ENCODE measurements at regions not wholly inside any gene's neighbourhood (a gene's known extent, or its start where the extent isn't known, plus 50 kb on each side); places are given as distances from the start of the nearest gene placed in this dataset.

DNA sequence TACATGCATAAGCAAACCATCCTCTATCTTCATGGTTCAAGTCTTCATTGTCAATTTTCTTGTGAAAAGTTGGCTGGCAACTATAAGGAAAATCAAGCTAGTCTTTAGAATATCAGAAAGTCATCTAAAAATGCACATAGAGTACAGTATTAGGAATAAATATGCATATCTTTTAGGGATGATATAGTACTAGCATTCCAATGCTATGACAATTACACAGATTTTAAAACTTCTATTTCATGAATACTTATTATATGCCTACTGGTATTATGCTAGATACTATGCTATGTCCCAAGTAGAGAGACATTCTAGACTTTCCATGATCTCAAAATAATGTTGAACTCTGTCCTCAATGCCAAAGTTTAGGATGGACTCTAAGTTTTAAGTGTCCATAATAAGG lies 81.3 kb upstream of the NAALADL2 start:
- DNase-seq (ENCODE audit: low spot score): no peak
- Histone ChIP-seq H3K9ac (ENCODE audit: low read depth in 1 of 2, low read length in 2 of 2) (no peak overlapping the region), H3K9me3 (ENCODE audit: control insufficient read depth in 4 of 4, low read length in 3 of 4) (no peaks in the 10 kb centered on the region), H3K4me1 (ENCODE audit: control insufficient read depth in 4 of 4, insufficient read depth in 4 of 4, low read length in 3 of 4) (no peaks in the 10 kb centered on the region), H3K36me3 (ENCODE audit: control insufficient read depth in 4 of 4, insufficient read depth in 3 of 4, low read depth in 1 of 4, low read length in 3 of 4) (no peaks in the 10 kb centered on the region), H3K27ac (ENCODE audit: low read depth in 1 of 2, low read length in 2 of 2) (no peak overlapping the region), H3K4me3 (ENCODE audit: low read depth in 1 of 3, low read length in 3 of 3) (no peak overlapping the region), H3K27me3 (ENCODE audit: control insufficient read depth in 4 of 4, insufficient read depth in 4 of 4, low read length in 3 of 4) (no peaks in the 10 kb centered on the region)
- TF ChIP-seq, protein P1, sequence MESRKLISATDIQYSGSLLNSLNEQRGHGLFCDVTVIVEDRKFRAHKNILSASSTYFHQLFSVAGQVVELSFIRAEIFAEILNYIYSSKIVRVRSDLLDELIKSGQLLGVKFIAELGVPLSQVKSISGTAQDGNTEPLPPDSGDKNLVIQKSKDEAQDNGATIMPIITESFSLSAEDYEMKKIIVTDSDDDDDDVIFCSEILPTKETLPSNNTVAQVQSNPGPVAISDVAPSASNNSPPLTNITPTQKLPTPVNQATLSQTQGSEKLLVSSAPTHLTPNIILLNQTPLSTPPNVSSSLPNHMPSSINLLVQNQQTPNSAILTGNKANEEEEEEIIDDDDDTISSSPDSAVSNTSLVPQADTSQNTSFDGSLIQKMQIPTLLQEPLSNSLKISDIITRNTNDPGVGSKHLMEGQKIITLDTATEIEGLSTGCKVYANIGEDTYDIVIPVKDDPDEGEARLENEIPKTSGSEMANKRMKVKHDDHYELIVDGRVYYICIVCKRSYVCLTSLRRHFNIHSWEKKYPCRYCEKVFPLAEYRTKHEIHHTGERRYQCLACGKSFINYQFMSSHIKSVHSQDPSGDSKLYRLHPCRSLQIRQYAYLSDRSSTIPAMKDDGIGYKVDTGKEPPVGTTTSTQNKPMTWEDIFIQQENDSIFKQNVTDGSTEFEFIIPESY (IDR thresholded peaks at IDR 0.05): no peak
- TF ChIP-seq, protein P2, sequence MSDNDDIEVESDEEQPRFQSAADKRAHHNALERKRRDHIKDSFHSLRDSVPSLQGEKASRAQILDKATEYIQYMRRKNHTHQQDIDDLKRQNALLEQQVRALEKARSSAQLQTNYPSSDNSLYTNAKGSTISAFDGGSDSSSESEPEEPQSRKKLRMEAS (IDR thresholded peaks at IDR 0.05): no peak
- TF ChIP-seq, protein P3, sequence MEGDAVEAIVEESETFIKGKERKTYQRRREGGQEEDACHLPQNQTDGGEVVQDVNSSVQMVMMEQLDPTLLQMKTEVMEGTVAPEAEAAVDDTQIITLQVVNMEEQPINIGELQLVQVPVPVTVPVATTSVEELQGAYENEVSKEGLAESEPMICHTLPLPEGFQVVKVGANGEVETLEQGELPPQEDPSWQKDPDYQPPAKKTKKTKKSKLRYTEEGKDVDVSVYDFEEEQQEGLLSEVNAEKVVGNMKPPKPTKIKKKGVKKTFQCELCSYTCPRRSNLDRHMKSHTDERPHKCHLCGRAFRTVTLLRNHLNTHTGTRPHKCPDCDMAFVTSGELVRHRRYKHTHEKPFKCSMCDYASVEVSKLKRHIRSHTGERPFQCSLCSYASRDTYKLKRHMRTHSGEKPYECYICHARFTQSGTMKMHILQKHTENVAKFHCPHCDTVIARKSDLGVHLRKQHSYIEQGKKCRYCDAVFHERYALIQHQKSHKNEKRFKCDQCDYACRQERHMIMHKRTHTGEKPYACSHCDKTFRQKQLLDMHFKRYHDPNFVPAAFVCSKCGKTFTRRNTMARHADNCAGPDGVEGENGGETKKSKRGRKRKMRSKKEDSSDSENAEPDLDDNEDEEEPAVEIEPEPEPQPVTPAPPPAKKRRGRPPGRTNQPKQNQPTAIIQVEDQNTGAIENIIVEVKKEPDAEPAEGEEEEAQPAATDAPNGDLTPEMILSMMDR (IDR thresholded peaks at IDR 0.05; ENCODE audit: low read depth, low read length, missing input control): no peak
- TF ChIP-seq, protein P4, sequence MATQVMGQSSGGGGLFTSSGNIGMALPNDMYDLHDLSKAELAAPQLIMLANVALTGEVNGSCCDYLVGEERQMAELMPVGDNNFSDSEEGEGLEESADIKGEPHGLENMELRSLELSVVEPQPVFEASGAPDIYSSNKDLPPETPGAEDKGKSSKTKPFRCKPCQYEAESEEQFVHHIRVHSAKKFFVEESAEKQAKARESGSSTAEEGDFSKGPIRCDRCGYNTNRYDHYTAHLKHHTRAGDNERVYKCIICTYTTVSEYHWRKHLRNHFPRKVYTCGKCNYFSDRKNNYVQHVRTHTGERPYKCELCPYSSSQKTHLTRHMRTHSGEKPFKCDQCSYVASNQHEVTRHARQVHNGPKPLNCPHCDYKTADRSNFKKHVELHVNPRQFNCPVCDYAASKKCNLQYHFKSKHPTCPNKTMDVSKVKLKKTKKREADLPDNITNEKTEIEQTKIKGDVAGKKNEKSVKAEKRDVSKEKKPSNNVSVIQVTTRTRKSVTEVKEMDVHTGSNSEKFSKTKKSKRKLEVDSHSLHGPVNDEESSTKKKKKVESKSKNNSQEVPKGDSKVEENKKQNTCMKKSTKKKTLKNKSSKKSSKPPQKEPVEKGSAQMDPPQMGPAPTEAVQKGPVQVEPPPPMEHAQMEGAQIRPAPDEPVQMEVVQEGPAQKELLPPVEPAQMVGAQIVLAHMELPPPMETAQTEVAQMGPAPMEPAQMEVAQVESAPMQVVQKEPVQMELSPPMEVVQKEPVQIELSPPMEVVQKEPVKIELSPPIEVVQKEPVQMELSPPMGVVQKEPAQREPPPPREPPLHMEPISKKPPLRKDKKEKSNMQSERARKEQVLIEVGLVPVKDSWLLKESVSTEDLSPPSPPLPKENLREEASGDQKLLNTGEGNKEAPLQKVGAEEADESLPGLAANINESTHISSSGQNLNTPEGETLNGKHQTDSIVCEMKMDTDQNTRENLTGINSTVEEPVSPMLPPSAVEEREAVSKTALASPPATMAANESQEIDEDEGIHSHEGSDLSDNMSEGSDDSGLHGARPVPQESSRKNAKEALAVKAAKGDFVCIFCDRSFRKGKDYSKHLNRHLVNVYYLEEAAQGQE (IDR thresholded peaks at IDR 0.05): no peak
- TF ChIP-seq RXRA (IDR thresholded peaks at IDR 0.05): no peak
- no peak for TF ChIP-seq HNF4G (IDR thresholded peaks at IDR 0.05)
- no peak for TF ChIP-seq RAD21 (IDR thresholded peaks at IDR 0.05)
- TF ChIP-seq TAF1 (conservative IDR thresholded peaks at IDR 0.05): no peak
- no peak for TF ChIP-seq FOXA2 (IDR thresholded peaks at IDR 0.05)
- no peak for TF ChIP-seq SP1 (IDR thresholded peaks at IDR 0.05)
- no peak for TF ChIP-seq NR2F2 (IDR thresholded peaks at IDR 0.05)
- no peak for TF ChIP-seq YY1 (IDR thresholded peaks at IDR 0.05)
- TF ChIP-seq, protein P5, sequence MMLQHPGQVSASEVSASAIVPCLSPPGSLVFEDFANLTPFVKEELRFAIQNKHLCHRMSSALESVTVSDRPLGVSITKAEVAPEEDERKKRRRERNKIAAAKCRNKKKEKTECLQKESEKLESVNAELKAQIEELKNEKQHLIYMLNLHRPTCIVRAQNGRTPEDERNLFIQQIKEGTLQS (IDR thresholded peaks at IDR 0.05): no peak
- no peak for TF ChIP-seq EGR1 (IDR thresholded peaks at IDR 0.05; ENCODE audit: low read depth in 2 of 2)
- TF ChIP-seq GABPA (IDR thresholded peaks at IDR 0.05 in 1 of 2, conservative IDR thresholded peaks at IDR 0.05 in 1 of 2): no peak
- TF ChIP-seq HNF4A (conservative IDR thresholded peaks at IDR 0.05): no peak
- TF ChIP-seq JUND (IDR thresholded peaks at IDR 0.05): no peak
- TF ChIP-seq FOXA1 (IDR thresholded peaks at IDR 0.05): no peak
